Sigmoid colon (tissue), 4 donors: ENCODE measurements at regions not wholly inside any gene's neighbourhood (a gene's known extent, or its start where the extent isn't known, plus 50 kb on each side); places are given as distances from the start of the nearest gene placed in this dataset.

Source experiments
- EP300 ChIP-seq, 4 donors: sonication (generic); formaldehyde crosslinking; IDR thresholded peaks; one replicate each; pipeline ENCODE4 v1.6.1; 2017; ENCODE audit warnings: antibody characterized with exemption in 4 of 4
- POLR2AphosphoS5 ChIP-seq, 4 donors: sonication (generic); formaldehyde crosslinking; IDR thresholded peaks; one replicate each; pipeline ENCODE4 v1.6.1; 2017; ENCODE audit warnings: antibody characterized with exemption in 4 of 4
- TF ChIP-seq, protein P1 (sequence below), 4 experiments: fragments of 450-650 bp in 3 of 4; fragments of 200-600 bp in 1 of 4; IDR thresholded peaks; one replicate each; pipeline ENCODE4 v1.5.1; 2016 to 2019; ENCODE audit warnings: antibody characterized with exemption in 4 of 4, mild to moderate bottlenecking in 3 of 4, moderate library complexity in 2 of 4

- TF ChIP-seq, protein P1, sequence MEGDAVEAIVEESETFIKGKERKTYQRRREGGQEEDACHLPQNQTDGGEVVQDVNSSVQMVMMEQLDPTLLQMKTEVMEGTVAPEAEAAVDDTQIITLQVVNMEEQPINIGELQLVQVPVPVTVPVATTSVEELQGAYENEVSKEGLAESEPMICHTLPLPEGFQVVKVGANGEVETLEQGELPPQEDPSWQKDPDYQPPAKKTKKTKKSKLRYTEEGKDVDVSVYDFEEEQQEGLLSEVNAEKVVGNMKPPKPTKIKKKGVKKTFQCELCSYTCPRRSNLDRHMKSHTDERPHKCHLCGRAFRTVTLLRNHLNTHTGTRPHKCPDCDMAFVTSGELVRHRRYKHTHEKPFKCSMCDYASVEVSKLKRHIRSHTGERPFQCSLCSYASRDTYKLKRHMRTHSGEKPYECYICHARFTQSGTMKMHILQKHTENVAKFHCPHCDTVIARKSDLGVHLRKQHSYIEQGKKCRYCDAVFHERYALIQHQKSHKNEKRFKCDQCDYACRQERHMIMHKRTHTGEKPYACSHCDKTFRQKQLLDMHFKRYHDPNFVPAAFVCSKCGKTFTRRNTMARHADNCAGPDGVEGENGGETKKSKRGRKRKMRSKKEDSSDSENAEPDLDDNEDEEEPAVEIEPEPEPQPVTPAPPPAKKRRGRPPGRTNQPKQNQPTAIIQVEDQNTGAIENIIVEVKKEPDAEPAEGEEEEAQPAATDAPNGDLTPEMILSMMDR (IDR thresholded peaks at IDR 0.05): no peak
- TF ChIP-seq EP300 (IDR thresholded peaks at IDR 0.05): no peak
- TF ChIP-seq POLR2AphosphoS5 (IDR thresholded peaks at IDR 0.05): no peak
These were observed 197.4 kb upstream of the FAM98A start for GRCh38 chr2:33796511-33796910.
